PC-3 (cell line): ENCODE measurements at regions not wholly inside any gene's neighbourhood (a gene's known extent, or its start where the extent isn't known, plus 50 kb on each side); places are given as distances from the start of the nearest gene placed in this dataset.
"Not testable (repeated sequence)": the region's sequence is repeated elsewhere in the genome, so short reads cannot be mapped to it uniquely, and the experiment has no call there.

Source experiments
- CTCF ChIP-seq: fragments of 300-600 bp; sonication (generic); conservative IDR thresholded peaks from 2 replicates; pipeline ENCODE4 v1.5.1; 2017; ENCODE audit warnings: antibody characterized with exemption, low read depth, mild to moderate bottlenecking, low read length
- EZH2 ChIP-seq: fragments of 300-600 bp; sonication (generic); IDR thresholded peaks from one replicate; pipeline ENCODE4 v1.6.1; 2017; ENCODE audit warnings: antibody characterized with exemption, mild to moderate bottlenecking, low read length; ENCODE audit not compliant: unreplicated experiment
- EZH2phosphoT487 ChIP-seq: fragments of 300-600 bp; sonication (generic); IDR thresholded peaks from 2 replicates; pipeline ENCODE4 v1.6.1; 2018; ENCODE audit warnings: mild to moderate bottlenecking, antibody characterized with exemption, low read length, borderline replicate concordance

DNA sequence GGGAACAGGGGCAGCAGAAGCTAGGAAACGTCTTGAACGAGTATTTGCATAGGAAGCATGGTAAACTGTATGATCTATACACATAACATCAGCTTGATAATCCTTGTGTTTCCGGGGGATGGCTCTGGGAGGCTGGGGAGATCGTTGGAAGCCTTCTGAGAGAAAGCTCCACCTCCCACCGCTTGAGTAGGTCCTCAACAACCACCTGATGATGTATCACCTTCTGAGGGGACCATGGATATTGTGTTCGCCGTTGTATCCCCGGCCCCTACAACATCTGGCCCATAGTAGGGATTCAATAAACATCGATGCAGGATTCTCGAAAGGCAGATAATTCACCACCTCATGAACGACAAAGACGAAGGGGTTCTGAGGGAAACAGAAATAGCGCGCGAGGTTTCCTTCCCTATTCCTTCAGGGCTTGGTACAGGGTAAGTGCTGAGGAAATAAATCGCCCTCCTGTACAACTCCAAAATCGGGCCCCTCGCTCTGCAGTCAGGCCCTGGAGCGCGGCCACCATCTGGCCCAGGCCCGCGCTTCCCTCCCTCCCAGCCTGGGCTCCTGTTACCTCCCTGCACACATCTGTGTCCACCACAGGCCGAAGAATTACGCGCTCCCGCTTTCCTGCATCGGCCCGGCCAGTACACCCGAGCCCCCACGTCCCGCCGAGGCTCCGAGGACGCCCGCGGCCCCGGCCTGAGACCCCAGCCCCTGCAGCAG lies 71.3 kb downstream of the B4GALT7 start:
- TF ChIP-seq CTCF, EZH2, EZH2phosphoT487: not testable (repeated sequence)
